ENCODE measurements at regions not wholly inside any gene's neighbourhood (a gene's known extent, or its start where the extent isn't known, plus 50 kb on each side); places are given as distances from the start of the nearest gene placed in this dataset.
A peak's percentile ranks its signal among the peaks of the same experiment; 100 is the strongest.
"Not testable (repeated sequence)": the region's sequence is repeated elsewhere in the genome, so short reads cannot be mapped to it uniquely, and the experiment has no call there.

DNA sequence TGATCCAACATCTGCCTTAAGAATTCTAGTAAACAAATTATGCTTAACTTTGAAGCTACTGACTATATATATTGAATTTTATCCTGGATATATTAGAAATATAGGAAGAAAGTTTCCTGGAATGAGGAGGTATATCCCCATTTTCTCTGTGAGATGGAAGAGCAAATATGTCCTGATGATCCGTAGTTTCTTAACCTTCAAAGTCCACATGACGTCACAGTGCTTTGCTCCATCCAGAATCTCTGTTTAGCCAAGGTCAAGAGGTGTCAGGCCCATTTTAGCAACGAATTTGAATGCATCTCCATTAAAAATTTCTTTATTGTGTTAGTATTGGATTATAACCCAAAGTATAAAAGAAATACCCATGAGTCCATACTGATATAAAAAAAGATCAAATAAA is 162.5 kb downstream of the PRL start:
- Histone ChIP-seq H3K4me3 (no peak overlapping the region), H3K27me3 (ENCODE audit: low read depth) (no peaks in the 10 kb centered on the region), H3K27ac (no peak overlapping the region), H3K36me3 (no peaks in the 10 kb centered on the region), H3K9me3 (no peaks in the 10 kb centered on the region), H3K4me1 (no peaks in the 10 kb centered on the region)
- intact Hi-C loops (cut with DNase I) = no loop called here
- no peak for DNase-seq
- TF ChIP-seq, protein P1, sequence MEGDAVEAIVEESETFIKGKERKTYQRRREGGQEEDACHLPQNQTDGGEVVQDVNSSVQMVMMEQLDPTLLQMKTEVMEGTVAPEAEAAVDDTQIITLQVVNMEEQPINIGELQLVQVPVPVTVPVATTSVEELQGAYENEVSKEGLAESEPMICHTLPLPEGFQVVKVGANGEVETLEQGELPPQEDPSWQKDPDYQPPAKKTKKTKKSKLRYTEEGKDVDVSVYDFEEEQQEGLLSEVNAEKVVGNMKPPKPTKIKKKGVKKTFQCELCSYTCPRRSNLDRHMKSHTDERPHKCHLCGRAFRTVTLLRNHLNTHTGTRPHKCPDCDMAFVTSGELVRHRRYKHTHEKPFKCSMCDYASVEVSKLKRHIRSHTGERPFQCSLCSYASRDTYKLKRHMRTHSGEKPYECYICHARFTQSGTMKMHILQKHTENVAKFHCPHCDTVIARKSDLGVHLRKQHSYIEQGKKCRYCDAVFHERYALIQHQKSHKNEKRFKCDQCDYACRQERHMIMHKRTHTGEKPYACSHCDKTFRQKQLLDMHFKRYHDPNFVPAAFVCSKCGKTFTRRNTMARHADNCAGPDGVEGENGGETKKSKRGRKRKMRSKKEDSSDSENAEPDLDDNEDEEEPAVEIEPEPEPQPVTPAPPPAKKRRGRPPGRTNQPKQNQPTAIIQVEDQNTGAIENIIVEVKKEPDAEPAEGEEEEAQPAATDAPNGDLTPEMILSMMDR (IDR thresholded peaks at IDR 0.05) = no peak
- no peak for ATAC-seq

DNA sequence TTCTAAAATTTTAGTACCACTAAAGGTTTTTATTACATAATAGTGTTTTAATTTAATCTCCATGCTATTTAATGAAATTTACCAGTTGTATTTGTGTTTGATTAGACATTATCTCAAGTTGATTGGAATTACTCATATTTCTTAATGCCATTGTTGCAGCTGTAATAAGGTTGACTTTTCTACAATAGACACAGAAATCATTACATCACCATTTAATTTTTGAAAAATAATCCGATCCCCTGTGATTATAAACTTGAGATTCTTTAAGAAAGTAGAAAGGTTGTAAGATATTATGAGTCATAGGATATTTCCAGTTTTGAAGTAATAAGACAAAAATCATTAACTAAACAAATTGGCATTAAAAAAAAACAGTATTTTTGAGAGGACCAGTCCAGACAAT is 161.4 kb downstream of the PRL start:
- Histone ChIP-seq H3K27ac (no peak overlapping the region), H3K4me1 (no peaks in the 10 kb centered on the region), H3K27me3 (ENCODE audit: low read depth) (no peaks in the 10 kb centered on the region), H3K9me3 (no peaks in the 10 kb centered on the region), H3K4me3 (no peak overlapping the region), H3K36me3 (no peaks in the 10 kb centered on the region)
- no peak for DNase-seq
- TF ChIP-seq, protein P1 (IDR thresholded peaks at IDR 0.05) = no peak
- ATAC-seq = no peak
- intact Hi-C loops (cut with DNase I) = no loop called here

DNA sequence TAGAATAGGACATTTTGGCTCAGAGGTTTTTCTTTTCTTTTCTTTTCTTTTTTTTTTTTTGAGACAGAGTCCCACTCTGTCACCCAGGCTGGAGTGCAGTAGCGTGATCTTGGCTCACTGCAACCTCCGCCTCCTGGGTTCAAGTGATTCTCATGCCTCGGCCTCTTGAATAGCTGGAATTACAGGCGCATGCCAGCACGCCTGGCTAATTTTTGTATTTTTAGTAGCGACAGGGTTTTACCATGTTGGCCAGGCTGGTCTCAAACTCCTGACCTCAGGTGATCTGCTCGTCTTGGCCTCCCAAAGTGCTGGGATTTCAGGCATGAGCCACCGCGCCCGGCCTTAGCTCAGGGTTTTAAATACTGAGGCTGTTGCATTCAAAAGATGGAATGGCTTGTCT is 156.1 kb downstream of the PRL start:
- DNase-seq; H3K4me1 ChIP-seq; intact Hi-C loops (cut with DNase I); H3K36me3 ChIP-seq; H3K4me3 ChIP-seq; H3K27me3 ChIP-seq (ENCODE audit: low read depth); H3K27ac ChIP-seq; H3K9me3 ChIP-seq: not testable (repeated sequence)
- peak in 1 of 2 donors; percentile 12 for ATAC-seq

GRCh38 chr6:22141241-22141745 is 155.5 kb downstream of the PRL start:
- TF ChIP-seq, protein P1 (IDR thresholded peaks at IDR 0.05) = no peak
- no peaks in the 10 kb centered on the region for H3K27me3 ChIP-seq (ENCODE audit: low read depth)
- intact Hi-C loops (cut with DNase I) = no loop called here
- no peaks in the 10 kb centered on the region for H3K9me3 ChIP-seq
- DNase-seq (no peak), ATAC-seq (peak; percentile 42 to 57)
- H3K27ac ChIP-seq = no peak overlapping the region
- peaks cover 11% of the 10 kb centered on the region for H3K4me1 ChIP-seq
- no peak overlapping the region for H3K4me3 ChIP-seq
- H3K36me3 ChIP-seq = no peaks in the 10 kb centered on the region

DNA sequence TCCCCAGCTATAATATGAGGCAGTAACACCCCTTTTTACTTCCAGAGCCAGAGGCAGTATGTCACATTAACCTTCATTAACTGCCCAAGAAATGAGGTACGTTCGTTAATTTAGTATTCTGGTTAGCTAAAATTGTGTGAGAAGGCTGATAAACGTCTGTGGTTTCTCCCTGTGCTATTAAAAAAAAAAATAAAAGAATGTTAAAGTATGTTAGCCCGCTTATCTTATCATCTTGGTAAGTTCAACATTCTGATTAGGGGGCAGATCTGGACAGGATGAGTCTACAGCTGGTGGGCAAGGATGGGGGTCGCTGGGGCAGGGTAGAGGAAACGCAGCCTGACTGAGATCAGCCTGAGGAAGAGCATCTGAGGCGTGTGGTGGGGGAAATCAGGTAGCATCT is 154.0 kb downstream of the PRL start:
- Histone ChIP-seq H3K4me3 (no peak overlapping the region), H3K36me3 (no peaks in the 10 kb centered on the region), H3K27ac (no peak overlapping the region), H3K9me3 (no peaks in the 10 kb centered on the region), H3K27me3 (ENCODE audit: low read depth) (no peaks in the 10 kb centered on the region), H3K4me1 (peaks cover 24% of the 10 kb centered on the region)
- DNase-seq (no peak), ATAC-seq (no peak)
- TF ChIP-seq, protein P1 (IDR thresholded peaks at IDR 0.05) = no peak
- intact Hi-C loops (cut with DNase I) = no loop called here

DNA sequence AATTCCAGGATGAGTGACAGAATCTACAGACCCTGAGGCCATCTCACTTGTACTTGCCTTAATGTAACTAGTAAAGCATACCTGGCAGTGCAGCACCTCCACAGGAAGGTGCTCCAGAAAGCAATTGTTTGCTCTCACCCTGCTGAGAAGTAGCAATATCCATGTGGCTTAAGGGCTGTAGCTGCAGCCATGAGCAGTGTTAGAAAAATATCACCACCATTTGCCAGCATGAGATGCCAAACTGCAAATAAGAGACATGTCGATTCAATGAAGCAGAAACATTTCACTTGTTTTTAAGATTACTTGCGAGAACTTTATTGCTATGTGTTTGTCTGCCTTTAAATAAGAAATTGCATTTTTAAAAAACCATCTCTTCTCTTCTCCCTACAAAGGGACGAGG is 151.5 kb downstream of the PRL start:
- H3K27ac ChIP-seq = no peak overlapping the region
- H3K4me1 ChIP-seq = peaks cover 38% of the 10 kb centered on the region
- no peaks in the 10 kb centered on the region for H3K27me3 ChIP-seq (ENCODE audit: low read depth)
- no peaks in the 10 kb centered on the region for H3K36me3 ChIP-seq
- DNase-seq (no peak), ATAC-seq (no peak)
- no peaks in the 10 kb centered on the region for H3K9me3 ChIP-seq
- intact Hi-C loops (cut with DNase I) = no loop called here
- TF ChIP-seq, protein P1 (IDR thresholded peaks at IDR 0.05) = no peak
- H3K4me3 ChIP-seq = no peak overlapping the region

Measured in lower lobe of right lung (tissue), 2 donors.